GM12892 (cell line): ENCODE measurements at regions not wholly inside any gene's neighbourhood (a gene's known extent, or its start where the extent isn't known, plus 50 kb on each side); places are given as distances from the start of the nearest gene placed in this dataset.

Source experiments
- POLR2A ChIP-seq: IDR thresholded peaks from 2 replicates; pipeline ENCODE4 v1.6.1; 2011; ENCODE audit warnings: low read depth, low read length, control low read depth
- POLR2AphosphoS5 ChIP-seq: IDR thresholded peaks from 2 replicates; pipeline ENCODE4 v1.6.1; 2011; ENCODE audit warnings: low read depth, low read length, control low read depth

GRCh38 chr6:50925548-50925947 lies 106.9 kb downstream of the TFAP2B start:
- no peak for TF ChIP-seq POLR2A
- TF ChIP-seq POLR2AphosphoS5: no peak
